ENCODE measurements at regions not wholly inside any gene's neighbourhood (a gene's known extent, or its start where the extent isn't known, plus 50 kb on each side); places are given as distances from the start of the nearest gene placed in this dataset.

- no peak overlapping the region for H3K27ac Mint-ChIP-seq
Measured at GRCh38 chrX:6681521-6682145, 146.7 kb upstream of the VCX3A start.

DNA sequence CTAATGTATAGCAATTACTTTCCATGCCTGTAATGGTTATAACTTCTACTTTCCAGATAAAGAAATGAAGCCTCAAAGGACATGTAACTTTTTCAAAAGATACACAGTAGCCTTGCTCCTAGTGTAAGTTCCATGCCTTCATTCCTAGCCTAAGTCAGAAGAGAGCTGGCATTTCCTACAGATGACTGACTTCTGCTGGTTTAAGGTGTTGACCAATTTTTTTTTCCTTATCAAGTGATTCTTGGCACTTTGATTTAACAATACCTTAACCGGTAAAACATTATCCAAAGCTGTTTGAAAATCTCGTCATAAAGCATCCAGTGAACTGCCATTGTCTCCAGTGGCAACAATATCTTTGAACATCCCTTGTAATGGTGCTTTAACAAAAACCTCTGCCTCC is 145.1 kb upstream of the VCX3A start:
- H3K4me1 Mint-ChIP-seq (ENCODE audit: low read depth) = no peaks in the 10 kb centered on the region
- ATAC-seq (no peak), DNase-seq (no peak)
- H3K9me3 Mint-ChIP-seq = no peaks in the 10 kb centered on the region
- no peak overlapping the region for H3K4me3 Mint-ChIP-seq
- no peaks in the 10 kb centered on the region for H3K36me3 Mint-ChIP-seq (ENCODE audit: low read depth)
- H3K27me3 Mint-ChIP-seq = no peaks in the 10 kb centered on the region
- POLR2A ChIA-PET = no interaction called here
- intact Hi-C loops (cut with micrococcal nuclease) = no loop called here
- H3K27ac Mint-ChIP-seq = no peak overlapping the region
- TF ChIP-seq CTCF (IDR thresholded peaks at IDR 0.05) = no peak
- CTCF ChIA-PET = no interaction called here

More at GRCh38 chrX:6681521-6682145, 146.7 kb upstream of the VCX3A start:
- CTCF ChIA-PET = no interaction called here
- Mint-ChIP-seq H3K4me1 (ENCODE audit: low read depth) (no peaks in the 10 kb centered on the region), H3K4me3 (no peak overlapping the region), H3K36me3 (ENCODE audit: low read depth) (no peaks in the 10 kb centered on the region), H3K27me3 (no peaks in the 10 kb centered on the region), H3K9me3 (no peaks in the 10 kb centered on the region)
- POLR2A ChIA-PET = no interaction called here
- DNase-seq (no peak), ATAC-seq (no peak)
- TF ChIP-seq CTCF (IDR thresholded peaks at IDR 0.05) = no peak
- intact Hi-C loops (cut with micrococcal nuclease) = no loop called here

- no peaks in the 10 kb centered on the region for H3K27me3 Mint-ChIP-seq
- DNase-seq (no peak), ATAC-seq (no peak)
- H3K36me3 Mint-ChIP-seq (ENCODE audit: low read depth) = no peaks in the 10 kb centered on the region
- H3K4me3 Mint-ChIP-seq = no peak overlapping the region
- ChIA-PET POLR2A (no interaction called here), CTCF (no interaction called here)
- intact Hi-C loops (cut with micrococcal nuclease) = no loop called here
- H3K9me3 Mint-ChIP-seq = no peaks in the 10 kb centered on the region
- H3K4me1 Mint-ChIP-seq (ENCODE audit: low read depth) = no peaks in the 10 kb centered on the region
- no peak for TF ChIP-seq CTCF (IDR thresholded peaks at IDR 0.05)
- H3K27ac Mint-ChIP-seq = no peak overlapping the region
Measured at GRCh38 chrX:6679550-6679949, 144.6 kb upstream of the VCX3A start.

DNA sequence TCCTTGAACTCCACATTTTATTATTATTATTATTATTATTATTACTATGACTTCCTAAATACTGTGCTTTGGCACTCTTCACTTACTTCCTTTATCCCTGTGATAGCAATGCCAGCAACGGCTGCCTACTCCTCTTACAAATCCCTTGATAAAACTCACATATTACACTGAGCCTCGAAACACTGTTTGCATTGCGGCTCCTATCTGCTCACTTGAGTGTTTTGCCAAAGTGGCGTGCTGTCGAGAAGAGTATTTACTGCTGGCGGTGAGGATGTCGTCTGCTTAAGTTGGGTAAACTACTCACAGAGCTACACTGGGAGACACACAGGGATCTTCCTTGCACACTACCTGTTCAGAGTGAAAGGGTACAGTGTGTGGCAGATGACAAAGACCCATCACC is 143.4 kb upstream of the VCX3A start:
- POLR2A ChIA-PET = no interaction called here
- intact Hi-C loops (cut with micrococcal nuclease) = no loop called here
- Mint-ChIP-seq H3K4me1 (ENCODE audit: low read depth) (no peaks in the 10 kb centered on the region), H3K36me3 (ENCODE audit: low read depth) (no peaks in the 10 kb centered on the region), H3K27ac (no peak overlapping the region), H3K9me3 (no peaks in the 10 kb centered on the region), H3K27me3 (no peaks in the 10 kb centered on the region), H3K4me3 (no peak overlapping the region)
- DNase-seq (no peak), ATAC-seq (no peak)
- CTCF ChIA-PET = no interaction called here
- TF ChIP-seq CTCF (IDR thresholded peaks at IDR 0.05) = no peak

GRCh38 chrX:6674734-6675133 is 139.8 kb upstream of the VCX3A start:
- ChIA-PET POLR2A (no interaction called here), CTCF (no interaction called here)
- Mint-ChIP-seq H3K4me1 (ENCODE audit: low read depth) (no peaks in the 10 kb centered on the region), H3K36me3 (ENCODE audit: low read depth) (no peaks in the 10 kb centered on the region), H3K27me3 (no peaks in the 10 kb centered on the region), H3K9me3 (no peaks in the 10 kb centered on the region), H3K4me3 (no peak overlapping the region), H3K27ac (no peak overlapping the region)
- intact Hi-C loops (cut with micrococcal nuclease) = no loop called here
- no peak for TF ChIP-seq CTCF (IDR thresholded peaks at IDR 0.05)
- DNase-seq = no peak
- no peak for ATAC-seq

Measured in activated CD8-positive, alpha-beta T cell treated with anti-CD3 and anti-CD28 coated beads for 36 hours (primary cell).